NCI-H524 treated with DMSO at 0.1 percent for 48 hours (cell line): ENCODE measurements at regions not wholly inside any gene's neighbourhood (a gene's known extent, or its start where the extent isn't known, plus 50 kb on each side); places are given as distances from the start of the nearest gene placed in this dataset.
"Not testable (repeated sequence)": the region's sequence is repeated elsewhere in the genome, so short reads cannot be mapped to it uniquely, and the experiment has no call there.

Experiments
- DNase-seq: peaks from one replicate; lab custom pipeline; 2025; lab: John Stamatoyannopoulos, UW

DNA sequence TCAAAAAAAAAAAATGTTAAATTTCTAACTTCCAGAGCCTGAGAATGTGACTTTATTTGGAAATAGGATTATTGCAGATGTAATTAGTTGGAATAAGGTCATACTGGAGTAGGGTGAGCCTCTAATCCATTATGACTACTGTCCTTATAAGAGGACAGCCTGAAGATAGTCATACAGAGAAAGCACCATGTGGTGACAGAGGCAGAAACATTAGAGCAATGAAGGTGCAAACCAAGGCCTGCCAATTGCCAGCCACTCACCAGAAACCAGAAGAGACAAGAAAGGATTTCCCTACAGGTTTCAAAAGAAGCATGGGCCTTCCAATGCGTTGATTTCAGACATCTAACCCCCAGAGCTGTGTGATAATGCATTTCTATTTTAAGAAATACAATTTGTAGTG, 659.2 kb upstream of the CHD1 start:
- DNase-seq, result no peak

DNA sequence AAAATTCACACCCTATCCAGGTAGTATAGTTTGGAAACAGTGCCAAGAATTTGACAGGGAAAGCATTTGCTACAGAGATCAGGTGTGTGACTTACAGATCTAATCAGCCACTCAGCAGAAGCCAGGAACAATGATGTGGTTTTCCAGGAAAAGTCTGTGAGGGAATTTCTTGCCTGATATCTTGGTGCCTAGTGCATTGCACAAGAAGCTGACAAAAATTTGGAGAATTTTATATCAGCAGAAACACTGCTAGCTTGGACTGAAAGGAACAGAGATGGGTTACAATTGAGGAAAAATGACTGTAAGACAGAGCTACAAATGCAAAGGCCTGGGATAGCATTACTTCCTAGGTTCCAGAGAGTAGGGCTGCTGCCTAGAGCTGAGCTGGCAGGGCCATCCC, 658.1 kb upstream of the CHD1 start:
- no peak for DNase-seq

DNA sequence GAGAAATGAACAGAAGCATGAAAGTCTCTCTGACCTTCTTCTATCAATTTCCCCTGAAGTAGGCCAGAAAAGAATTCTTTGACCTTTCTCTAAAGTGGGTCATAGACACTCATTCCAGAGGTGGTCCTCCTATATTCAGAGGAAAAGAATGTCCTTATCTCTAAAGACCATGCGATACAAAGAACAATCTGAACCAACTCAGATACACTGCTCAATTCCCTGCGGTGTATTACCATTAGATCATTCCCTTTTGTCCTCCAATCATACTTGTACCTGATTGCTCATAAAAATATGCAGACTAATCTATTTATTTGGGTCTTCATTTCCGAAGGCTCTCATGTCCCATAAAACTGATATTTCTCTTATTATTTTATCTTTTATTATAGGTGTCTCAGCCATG, 652.4 kb upstream of the CHD1 start:
- DNase-seq, result not testable (repeated sequence)

DNA sequence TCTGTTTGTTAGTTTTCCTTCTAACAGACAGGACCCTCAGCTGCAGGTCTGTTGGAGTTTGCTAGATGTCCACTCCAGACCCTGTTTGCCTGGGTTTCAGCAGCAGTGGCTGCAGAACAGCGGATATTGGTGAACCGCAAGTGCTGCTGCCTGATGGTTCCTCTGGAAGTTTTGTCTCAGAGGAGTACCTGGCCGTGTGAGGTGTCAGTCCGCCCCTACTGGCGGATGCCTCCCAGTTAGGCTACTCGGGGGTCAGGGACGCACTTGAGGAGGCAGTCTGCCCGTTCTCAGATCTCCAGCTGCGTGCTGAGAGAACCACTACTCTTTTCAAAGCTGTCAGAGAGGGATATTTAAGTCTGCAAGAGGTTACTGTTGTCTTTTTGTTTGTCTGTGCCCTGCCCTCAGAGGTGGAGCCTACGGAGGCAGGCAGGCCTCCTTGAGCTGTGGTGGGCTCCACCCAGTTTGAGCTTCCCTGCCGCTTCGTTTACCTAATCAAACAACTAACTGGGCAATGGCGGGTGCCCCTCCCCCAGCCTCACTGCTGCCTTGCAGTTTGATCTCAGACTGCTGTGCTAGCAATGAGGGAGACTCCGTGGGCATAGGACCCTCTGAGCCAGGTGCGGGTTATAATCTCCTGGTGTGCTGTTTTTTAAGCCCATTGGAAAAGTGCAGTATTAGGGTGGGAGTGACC, 634.3 kb upstream of the CHD1 start:
- DNase-seq, result not testable (repeated sequence)

DNA sequence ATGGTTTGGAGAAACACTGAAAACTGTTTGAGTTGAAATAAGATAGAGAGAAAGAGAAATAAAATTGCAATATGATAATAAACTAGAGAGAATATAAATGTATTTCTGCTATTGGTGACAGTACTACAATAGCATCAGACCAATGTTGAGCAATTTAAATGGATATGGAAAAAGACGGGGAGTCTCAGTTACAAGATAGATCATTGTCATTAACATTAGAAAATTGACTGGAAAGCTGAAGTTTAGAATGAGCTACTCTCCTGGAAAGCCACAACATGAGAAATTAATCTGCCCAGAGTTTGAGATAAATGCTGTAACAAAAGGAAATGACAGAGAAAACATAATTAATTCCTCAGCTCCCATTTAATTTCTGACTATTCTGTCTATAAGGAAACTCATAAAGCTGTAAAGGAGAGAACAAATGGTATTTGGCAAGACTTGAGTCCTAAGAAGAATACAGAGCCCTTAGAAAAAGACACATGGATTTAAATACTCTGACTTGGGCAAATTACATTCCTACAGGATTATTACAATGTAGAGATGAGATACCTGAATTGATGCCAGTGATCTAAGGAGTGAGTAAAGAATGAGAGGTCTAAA, 624.5 kb upstream of the CHD1 start:
- no peak for DNase-seq

DNA sequence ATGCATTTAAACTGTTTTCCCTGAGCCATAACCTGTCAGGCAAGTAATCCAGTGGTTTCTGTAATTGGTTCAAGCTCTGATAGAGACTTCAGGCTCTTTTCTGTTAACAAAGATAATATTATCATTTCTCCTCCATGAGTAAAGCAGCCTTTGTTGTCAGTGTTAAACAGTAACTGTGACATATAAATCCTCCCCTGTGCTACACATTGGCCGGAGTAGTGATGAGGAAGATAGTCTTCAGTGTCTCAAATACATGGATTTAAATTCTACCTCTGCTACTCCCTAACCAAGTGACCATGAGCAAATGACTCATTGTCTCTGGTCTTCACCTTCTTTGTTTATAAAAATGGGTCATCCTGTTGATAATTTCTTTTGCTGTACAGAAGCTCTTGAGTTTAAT, 615.5 kb upstream of the CHD1 start:
- no peak for DNase-seq

DNA sequence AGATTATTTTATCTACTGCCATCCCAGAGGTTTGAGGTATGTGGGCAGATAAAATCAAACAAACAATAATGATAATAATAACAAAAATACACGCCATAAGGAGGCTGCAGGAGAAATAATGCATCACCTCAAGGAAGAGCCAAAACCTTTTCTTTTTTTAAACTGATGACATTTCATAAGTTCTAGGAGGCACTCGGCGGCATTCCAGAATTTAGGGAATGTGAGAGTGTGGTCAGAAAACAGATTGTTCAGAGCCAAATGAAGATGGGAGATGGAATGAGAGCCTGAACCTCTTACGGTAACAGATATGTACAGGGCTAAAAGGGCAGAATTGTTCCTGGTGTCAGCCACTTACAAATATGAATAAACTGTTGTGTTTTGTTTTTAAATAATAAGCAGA, 615.0 kb upstream of the CHD1 start:
- DNase-seq, result no peak

DNA sequence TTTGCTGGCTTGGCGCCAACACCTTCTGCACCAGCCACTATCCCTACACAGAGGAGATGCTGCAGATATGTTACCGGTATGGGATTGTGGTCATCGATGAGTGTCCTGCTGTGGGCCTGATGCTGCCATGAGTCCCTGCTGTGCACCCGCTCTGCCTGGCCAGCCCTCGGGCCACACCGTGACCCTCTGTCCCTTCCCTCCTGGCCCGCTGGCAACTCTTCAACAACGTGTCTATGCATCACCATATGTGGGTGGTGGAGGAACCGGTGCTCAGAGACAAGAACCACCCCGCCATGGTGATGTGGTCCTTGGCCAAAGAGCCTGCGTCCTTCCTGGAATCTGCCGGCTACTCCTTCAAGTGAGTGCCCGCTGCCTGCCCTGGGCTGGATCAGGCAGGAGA, 605.4 kb upstream of the CHD1 start:
- DNase-seq, result not testable (repeated sequence)

DNA sequence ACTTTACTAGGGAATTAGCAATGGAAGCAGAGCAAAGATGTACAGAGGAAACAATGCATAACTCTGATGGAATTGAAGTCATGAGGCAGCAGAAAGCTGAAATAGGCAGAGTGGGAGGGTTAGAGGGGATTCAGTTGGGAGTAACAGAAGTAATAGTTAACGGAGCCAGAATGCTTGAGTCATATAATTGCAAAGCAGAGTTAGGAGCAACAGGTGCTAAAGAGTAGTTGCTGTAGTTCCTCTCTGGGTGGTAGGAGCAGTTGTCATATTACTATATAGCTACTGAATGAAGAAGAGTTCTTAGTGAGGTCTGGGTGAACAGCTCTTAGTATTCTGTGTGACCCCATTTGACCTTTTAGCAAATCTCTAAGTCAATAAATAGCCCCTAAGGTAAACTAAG, 592.9 kb upstream of the CHD1 start:
- DNase-seq, result not testable (repeated sequence)

DNA sequence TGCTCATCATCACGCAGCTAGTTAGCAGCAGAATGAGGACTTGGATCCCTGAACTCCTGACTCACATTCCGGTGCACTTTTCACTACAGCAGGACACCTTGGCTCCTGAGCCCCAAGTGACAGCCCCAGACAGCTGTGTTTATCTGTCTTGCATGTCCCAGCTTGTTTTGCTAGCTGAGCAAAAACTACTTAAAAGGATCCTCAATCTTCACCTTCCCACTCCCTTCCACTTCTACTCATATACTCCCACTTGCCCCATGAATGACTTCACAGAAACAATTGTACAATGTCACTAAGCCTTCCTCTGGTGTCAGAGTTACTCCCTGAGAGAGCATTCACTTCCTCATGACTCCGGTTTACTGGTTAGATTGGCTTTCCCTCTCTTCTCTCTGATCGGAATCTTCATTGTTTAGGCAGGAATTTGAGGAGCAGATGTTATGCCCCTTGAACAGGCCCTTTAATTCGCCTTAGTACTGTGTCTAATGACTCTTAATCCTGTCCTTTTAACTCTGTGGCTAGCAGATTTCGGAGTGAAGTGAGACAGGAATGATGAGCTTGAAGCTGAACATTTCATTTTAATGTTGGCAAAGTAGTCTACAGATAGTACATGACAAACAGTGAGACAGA, 587.2 kb upstream of the CHD1 start:
- DNase-seq, result peak; percentile 82

DNA sequence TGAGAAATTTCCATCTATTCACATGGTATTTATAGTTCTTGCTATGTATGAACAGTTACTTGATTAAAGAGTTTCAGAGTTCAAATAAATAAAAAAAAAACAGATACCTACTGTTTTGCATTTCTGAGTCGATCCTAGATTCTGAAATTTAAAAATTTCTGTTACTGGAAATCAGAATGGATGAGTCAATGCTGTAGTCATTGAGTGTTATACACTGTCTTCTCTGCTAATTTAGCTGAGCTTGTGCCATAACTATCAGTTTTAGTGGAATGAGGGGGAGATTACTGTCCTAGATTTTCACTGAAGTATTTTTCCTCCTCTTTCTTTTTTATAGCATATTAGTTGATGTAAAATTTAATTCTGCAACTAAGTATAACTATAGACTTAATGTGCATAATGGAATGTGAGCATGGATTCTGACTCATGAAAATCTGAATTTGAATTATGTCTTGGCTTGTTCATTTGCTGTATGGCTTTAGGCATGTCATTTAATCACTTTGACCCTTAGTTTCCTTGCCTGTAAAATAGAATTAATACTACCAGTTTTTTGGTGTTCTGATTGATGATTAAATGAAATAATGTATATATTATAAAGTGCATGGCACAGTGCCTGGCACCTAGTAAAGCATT, 581.5 kb upstream of the CHD1 start:
- DNase-seq, result not testable (repeated sequence)

DNA sequence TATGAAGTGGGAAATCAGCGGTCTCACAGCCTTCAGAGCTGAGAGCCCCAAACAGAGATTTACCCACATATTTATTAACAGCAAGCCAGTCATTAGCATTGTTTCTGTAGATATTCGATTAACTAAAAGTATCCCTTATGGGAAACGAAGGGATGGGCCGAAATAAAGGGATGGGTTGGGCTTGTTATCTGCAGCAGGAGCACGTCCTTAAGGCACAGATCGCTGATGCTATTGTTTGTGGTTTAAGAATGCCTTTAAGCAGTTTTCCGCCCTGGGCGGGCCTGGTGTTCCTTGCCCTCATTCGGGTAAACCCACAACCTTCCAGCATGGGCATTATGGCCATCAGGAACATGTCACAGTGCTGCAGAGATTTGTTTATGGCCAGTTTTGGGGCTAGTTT, 580.3 kb upstream of the CHD1 start:
- DNase-seq, result not testable (repeated sequence)

DNA sequence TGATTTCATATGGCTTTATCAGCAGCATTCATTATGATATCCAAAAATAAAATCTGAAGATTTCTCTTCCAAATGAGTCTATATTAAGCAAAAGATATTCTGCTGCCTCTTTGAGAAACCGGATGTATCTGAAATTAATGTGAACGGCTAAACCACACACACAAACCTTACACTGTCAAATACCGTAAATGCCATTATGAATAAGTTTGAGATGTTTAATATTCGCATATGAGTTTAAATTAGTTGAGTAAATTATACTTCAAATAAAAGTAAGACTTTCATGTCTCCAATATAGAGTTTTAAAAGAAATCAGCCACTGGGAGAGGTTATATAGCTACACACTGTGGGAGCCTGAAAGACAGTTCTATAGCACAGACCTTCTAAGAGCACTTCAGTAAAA, 566.6 kb upstream of the CHD1 start:
- not testable (repeated sequence) for DNase-seq

DNA sequence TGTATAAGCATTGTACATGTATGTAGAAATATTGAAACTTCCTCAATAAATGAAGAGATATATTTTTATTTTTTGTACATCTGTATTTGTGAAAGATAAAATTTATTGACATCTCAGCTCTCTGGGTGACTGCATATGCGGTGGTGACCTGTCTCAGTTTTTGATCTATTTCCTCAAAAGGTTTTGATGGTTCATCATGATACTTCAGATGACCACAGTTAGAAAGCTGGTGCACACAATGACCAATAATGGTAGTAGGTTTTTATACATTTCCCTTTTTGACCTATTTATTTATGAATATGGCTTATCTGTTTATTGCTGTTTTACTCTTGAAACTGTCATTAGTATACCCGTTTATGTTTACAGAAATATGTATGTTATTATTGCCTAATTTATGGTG, 549.6 kb upstream of the CHD1 start:
- not testable (repeated sequence) for DNase-seq

DNA sequence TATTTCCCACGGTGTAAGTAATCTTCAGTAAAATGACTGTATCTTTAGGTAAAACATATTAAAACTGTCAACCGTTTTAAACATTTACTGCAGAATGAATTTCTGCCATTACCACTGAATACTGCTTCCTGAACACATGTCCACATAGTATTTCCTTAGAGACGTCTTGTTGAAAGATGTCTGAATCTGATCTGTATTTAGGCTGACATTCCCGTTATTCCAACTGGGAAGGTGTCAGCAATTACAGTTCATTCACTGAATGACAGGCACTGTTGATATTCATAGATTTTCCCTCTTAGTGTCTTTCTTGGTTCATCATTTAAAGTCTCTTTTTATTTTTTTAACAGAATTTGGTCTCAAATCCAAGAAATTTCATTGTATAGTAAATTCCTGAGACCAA, 544.5 kb upstream of the CHD1 start:
- not testable (repeated sequence) for DNase-seq

DNA sequence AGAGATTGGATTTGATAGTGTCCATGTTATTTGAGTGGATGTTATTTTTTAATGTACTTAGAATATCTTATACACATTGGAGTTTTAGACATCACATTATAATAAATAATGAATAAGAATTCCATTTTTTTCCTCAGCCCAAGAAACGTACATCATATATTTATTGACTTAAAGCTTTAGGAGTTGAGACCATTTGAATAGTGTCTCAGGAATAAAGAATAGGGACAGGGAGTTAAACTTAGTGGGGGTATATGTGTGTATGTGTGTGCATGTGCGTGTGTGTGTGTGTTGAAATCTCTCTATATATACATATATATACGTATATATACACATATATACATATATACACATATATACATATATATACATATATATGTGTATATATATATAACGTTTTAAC, 542.9 kb upstream of the CHD1 start:
- not testable (repeated sequence) for DNase-seq

DNA sequence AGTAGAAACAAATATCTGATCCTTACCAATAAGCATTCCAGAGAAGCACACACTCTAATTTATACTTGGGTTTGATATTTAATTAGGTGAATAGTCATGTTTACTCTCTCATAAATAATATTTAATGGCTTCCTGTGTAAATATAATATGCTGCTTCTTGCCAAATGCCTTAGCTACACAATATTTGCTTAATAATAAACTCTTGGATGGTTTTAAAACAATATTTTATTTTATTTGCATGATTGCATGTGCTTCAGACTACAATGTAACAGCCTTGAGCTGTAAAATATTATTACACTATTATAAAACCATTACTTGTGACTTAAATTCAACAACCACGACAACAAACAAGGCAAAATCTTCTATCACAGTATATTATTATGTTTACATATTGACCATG, 542.4 kb upstream of the CHD1 start:
- not testable (repeated sequence) for DNase-seq

DNA sequence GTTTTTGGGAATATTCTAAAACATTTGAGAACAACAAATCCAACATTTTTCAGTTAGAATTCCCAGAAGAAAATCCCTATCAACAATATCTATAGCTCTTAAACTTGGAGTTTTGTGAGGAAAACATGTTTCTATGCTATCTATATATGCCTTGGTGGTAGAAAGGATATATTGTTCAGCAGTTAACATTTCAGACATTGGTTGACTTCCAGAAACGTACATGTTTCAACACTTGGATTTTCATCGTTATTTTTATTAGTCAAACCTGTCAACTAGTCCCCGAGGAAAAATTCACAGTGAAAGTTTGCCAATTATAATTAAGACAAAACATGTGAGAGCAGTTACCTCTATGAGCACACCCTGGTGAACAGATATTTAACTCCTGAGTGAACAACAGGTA, 541.8 kb upstream of the CHD1 start:
- DNase-seq, result not testable (repeated sequence)

DNA sequence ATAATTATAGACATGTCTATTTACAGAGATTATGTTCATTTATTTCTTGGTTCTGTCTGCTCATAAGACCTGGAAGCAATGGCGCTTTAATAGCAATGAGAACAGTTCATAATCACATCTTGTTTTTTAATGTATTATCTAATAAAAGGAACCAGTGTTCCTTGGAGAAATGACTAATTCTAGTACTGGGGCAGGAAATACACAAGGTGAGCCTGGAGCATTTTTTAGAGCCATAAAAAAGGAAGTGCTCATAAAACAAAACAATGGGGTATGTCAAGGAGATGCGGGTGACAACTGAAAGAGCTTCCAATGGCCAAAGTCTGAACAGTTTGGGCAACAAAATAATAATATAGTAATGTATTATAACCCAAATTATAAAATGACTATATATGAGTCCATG, 531.9 kb upstream of the CHD1 start:
- no peak for DNase-seq

DNA sequence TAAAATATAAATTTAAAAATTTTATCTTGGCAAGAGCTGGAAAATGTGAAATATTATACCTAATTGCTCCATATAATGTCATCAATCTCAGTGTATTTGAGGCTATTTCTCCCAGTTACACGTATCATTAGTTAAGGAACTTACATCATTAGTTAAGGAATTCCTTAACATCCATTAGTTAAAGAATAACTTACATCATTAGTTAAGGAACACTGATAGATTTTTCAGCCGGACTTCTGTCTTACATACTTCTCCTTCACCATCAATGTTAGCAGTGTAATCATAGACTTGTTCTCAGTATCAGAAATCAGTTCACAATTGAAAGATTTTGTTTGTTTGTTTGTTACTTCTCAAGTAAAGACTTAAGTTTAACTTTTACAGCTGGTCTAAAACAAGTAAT, 524.4 kb upstream of the CHD1 start:
- no peak for DNase-seq

DNA sequence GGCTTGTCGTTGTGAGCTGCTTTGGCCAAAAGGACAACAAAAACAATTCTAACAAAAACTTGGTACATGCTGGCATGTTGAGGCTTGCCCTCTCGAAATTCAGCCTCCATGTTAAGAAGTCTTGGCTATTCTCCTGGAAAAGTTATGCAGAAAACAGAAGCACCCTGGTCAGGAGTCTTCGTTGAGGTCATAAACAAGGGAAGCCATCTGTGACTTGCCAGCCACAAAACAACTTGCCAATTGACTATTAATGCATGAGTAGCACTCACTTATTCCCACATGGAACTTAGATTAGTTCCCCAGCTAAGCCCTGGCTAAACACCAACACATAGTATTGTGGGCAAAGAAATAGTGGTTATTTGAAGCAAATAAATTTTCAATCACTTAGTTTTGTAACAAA, 521.0 kb upstream of the CHD1 start:
- DNase-seq, result no peak

DNA sequence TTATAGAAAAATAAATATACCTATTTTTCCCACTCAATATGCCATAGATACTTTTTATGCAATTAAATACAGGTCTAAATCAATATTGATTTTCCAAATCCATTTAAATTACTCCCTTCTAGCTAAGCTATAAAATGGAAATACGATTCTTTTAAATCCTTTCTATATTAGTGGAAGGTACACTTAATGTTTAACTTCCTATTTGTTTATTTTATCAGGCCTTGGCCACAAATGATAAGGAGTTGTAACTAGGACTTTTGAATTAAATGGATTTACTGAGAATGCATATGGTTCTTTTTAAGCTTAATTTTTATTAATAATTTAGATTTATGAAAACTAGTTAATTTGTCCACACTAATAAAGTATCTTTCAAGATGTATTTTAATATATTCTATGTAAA, 517.0 kb upstream of the CHD1 start:
- no peak for DNase-seq

DNA sequence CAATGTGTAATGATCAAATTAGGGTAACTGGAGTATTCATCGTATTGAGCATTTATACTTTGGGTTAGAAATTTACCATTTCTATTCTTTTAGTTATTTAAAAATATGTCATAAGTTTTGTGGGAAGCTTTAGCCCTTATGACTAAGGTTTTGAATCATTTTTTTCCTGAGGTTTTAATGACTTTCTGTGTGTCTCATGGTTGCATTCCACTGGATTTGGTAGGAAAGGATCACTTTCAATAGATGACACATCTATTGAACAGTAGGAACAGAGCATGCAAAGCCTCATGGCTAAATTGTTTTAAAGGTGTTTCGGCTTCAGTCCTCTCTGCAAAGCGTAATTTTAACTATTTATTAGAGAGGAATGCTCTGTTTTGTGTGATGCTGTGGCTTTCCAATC, 512.4 kb upstream of the CHD1 start:
- no peak for DNase-seq
